PC-3 (cell line): ENCODE measurements at regions not wholly inside any gene's neighbourhood (a gene's known extent, or its start where the extent isn't known, plus 50 kb on each side); places are given as distances from the start of the nearest gene placed in this dataset.
"Not testable (repeated sequence)": the region's sequence is repeated elsewhere in the genome, so short reads cannot be mapped to it uniquely, and the experiment has no call there.

Experiments used
- ATAC-seq: fragments of 200-7000 bp; cut with Tn5 transposase; 2 replicates; pipeline ENCODE4 v1.9.1; 2020; ENCODE audit warnings: mild to moderate bottlenecking, moderate library complexity
- BruUV-seq: library from RNA; stranded (reverse); fragments of 400-500 nt; replicated peaks from 2 replicates; lab custom pipeline; 2021; lab: Mats Ljungman, UMichigan
- CTCF ChIA-PET: fragments of 300-600 bp; sonication (Branson Sonifier 250); formaldehyde crosslinking; loops from one replicate; lab custom pipeline; 2022; ENCODE audit warnings: antibody characterized with exemption; lab: Charles Lee
- POLR2A ChIA-PET: fragments of 300-600 bp; sonication (Branson Sonifier 250); formaldehyde crosslinking; loops from one replicate; lab custom pipeline; 2022; ENCODE audit warnings: antibody characterized with exemption; ENCODE audit not compliant: unreplicated experiment; lab: Charles Lee
- DNase-seq: peaks from one replicate; pipeline ENCODE4 v3.0.0-alpha.2; 2015
- H2AFZ ChIP-seq: fragments of 300-600 bp; sonication (generic); 2 replicates; pipeline ENCODE4 v1.6.0; 2016; ENCODE audit warnings: antibody characterized with exemption, low read length
- H3F3A ChIP-seq: fragments of 300-600 bp; sonication (generic); one replicate; pipeline ENCODE4 v1.6.0; 2017; ENCODE audit warnings: antibody characterized with exemption, low read length, control low read depth, mild to moderate bottlenecking; ENCODE audit not compliant: unreplicated experiment
- H3K27ac ChIP-seq: fragments of 300-600 bp; sonication (generic); 2 replicates; pipeline ENCODE4 v1.5.1; 2016; ENCODE audit warnings: mild to moderate bottlenecking, low read length
- H3K27me3 ChIP-seq: fragments of 300-600 bp; sonication (generic); 2 replicates; pipeline ENCODE4 v1.6.1; 2016; ENCODE audit warnings: low read length, mixed read lengths
- H3K36me3 ChIP-seq: fragments of 300-600 bp; sonication (generic); 2 replicates; pipeline ENCODE4 v1.6.1; 2016; ENCODE audit warnings: low read depth, mixed run types, low read length, mixed read lengths
- H3K4me1 ChIP-seq: fragments of 300-600 bp; sonication (generic); 2 replicates; pipeline ENCODE4 v1.5.1; 2016; ENCODE audit warnings: low read length; ENCODE audit not compliant: insufficient read depth
- H3K4me2 ChIP-seq: fragments of 300-600 bp; sonication (generic); 2 replicates; pipeline ENCODE4 v1.6.0; 2016; ENCODE audit warnings: low read length
- H3K4me3 ChIP-seq: fragments of 300-600 bp; sonication (generic); 2 replicates; pipeline ENCODE4 v1.5.1; 2016; ENCODE audit warnings: mild to moderate bottlenecking, low read length, mixed read lengths
- H3K79me2 ChIP-seq: fragments of 300-600 bp; sonication (generic); 2 replicates; pipeline ENCODE4 v1.6.1; 2017; ENCODE audit warnings: low read length, mixed read lengths
- H3K9ac ChIP-seq: fragments of 300-600 bp; sonication (generic); 2 replicates; pipeline ENCODE4 v1.6.0; 2016; ENCODE audit warnings: mild to moderate bottlenecking, low read length
- H3K9me2 ChIP-seq: fragments of 300-600 bp; sonication (generic); replicated peaks from 2 replicates; pipeline ENCODE4 v1.6.1; 2016; ENCODE audit warnings: mixed run types, low read length, mixed read lengths
- H3K9me3 ChIP-seq: fragments of 300-600 bp; sonication (generic); 2 replicates; pipeline ENCODE4 v1.6.1; 2016; ENCODE audit warnings: low read length, mixed read lengths
- H4K20me1 ChIP-seq: fragments of 300-600 bp; sonication (generic); 2 replicates; pipeline ENCODE4 v1.6.1; 2016; ENCODE audit warnings: low read length, mixed read lengths
- CTCF ChIP-seq: fragments of 300-600 bp; sonication (generic); conservative IDR thresholded peaks from 2 replicates; pipeline ENCODE4 v1.5.1; 2017; ENCODE audit warnings: antibody characterized with exemption, low read depth, mild to moderate bottlenecking, low read length
- EZH2 ChIP-seq: fragments of 300-600 bp; sonication (generic); IDR thresholded peaks from one replicate; pipeline ENCODE4 v1.6.1; 2017; ENCODE audit warnings: antibody characterized with exemption, mild to moderate bottlenecking, low read length; ENCODE audit not compliant: unreplicated experiment
- EZH2phosphoT487 ChIP-seq: fragments of 300-600 bp; sonication (generic); IDR thresholded peaks from 2 replicates; pipeline ENCODE4 v1.6.1; 2018; ENCODE audit warnings: mild to moderate bottlenecking, antibody characterized with exemption, low read length, borderline replicate concordance
- intact Hi-C: fragments of 100-400 bp; cut with micrococcal nuclease; formaldehyde crosslinking; loops from 2 replicates; pipeline ENCODE4 v1.9.0; 2023

GRCh38 chrX:65878456-65878855, 161.4 kb downstream of the VSIG4 start:
- ChIA-PET CTCF (no interaction called here), POLR2A (no interaction called here)
- Histone ChIP-seq H3K4me1 (no peaks in the 10 kb centered on the region), H3K9me2 (no peaks in the 10 kb centered on the region), H3K36me3 (no peaks in the 10 kb centered on the region), H3K79me2 (no peaks in the 10 kb centered on the region), H2AFZ (no peak overlapping the region), H3K4me3 (no peak overlapping the region), H3K9ac (no peak overlapping the region), H4K20me1 (no peaks in the 10 kb centered on the region), H3K27ac (no peak overlapping the region), H3K9me3 (no peaks in the 10 kb centered on the region), H3K27me3 (no peaks in the 10 kb centered on the region), H3K4me2 (no peak overlapping the region), H3F3A (no peaks in the 10 kb centered on the region)
- no TSS peak for BruUV-seq
- no peak for DNase-seq
- TF ChIP-seq EZH2 (no peak), EZH2phosphoT487 (no peak), CTCF (no peak)
- ATAC-seq: no peak
- intact Hi-C loops: no loop called here

- no peaks in the 10 kb centered on the region for H3F3A ChIP-seq
- no TSS peak for BruUV-seq
- no peak overlapping the region for H2AFZ ChIP-seq
- no peaks in the 10 kb centered on the region for H3K4me1 ChIP-seq
- no peak overlapping the region for H3K9ac ChIP-seq
- H4K20me1 ChIP-seq: no peaks in the 10 kb centered on the region
- H3K36me3 ChIP-seq: no peaks in the 10 kb centered on the region
- H3K4me2 ChIP-seq: no peak overlapping the region
- no peak for TF ChIP-seq EZH2phosphoT487
- no peak for TF ChIP-seq EZH2
- no peak for TF ChIP-seq CTCF
- no peak overlapping the region for H3K27ac ChIP-seq
- DNase-seq (no peak), ATAC-seq (no peak)
- intact Hi-C loops: no loop called here
- no peak overlapping the region for H3K4me3 ChIP-seq
- POLR2A ChIA-PET: no interaction called here
- no peaks in the 10 kb centered on the region for H3K9me3 ChIP-seq
- H3K79me2 ChIP-seq: no peaks in the 10 kb centered on the region
- CTCF ChIA-PET: no interaction called here
- no peaks in the 10 kb centered on the region for H3K9me2 ChIP-seq
- no peaks in the 10 kb centered on the region for H3K27me3 ChIP-seq
These were observed 161.9 kb downstream of the VSIG4 start for GRCh38 chrX:65877953-65878352.

GRCh38 chrX:65875614-65876013, 164.3 kb downstream of the VSIG4 start:
- DNase-seq: not testable (repeated sequence)

More at GRCh38 chrX:65875614-65876013, 164.3 kb downstream of the VSIG4 start:
- H3K27me3 ChIP-seq, H3K9me2 ChIP-seq, H2AFZ ChIP-seq, H3K27ac ChIP-seq, H3K4me3 ChIP-seq, CTCF ChIA-PET, H3K9ac ChIP-seq, intact Hi-C loops, H3K9me3 ChIP-seq, H3K4me1 ChIP-seq, H3F3A ChIP-seq, ATAC-seq, H3K4me2 ChIP-seq, H4K20me1 ChIP-seq, H3K36me3 ChIP-seq, BruUV-seq, POLR2A ChIA-PET, H3K79me2 ChIP-seq: not testable (repeated sequence)
